ENCODE measurements at regions not wholly inside any gene's neighbourhood (a gene's known extent, or its start where the extent isn't known, plus 50 kb on each side); places are given as distances from the start of the nearest gene placed in this dataset.
"Not testable (repeated sequence)": the region's sequence is repeated elsewhere in the genome, so short reads cannot be mapped to it uniquely, and the experiment has no call there.

DNA sequence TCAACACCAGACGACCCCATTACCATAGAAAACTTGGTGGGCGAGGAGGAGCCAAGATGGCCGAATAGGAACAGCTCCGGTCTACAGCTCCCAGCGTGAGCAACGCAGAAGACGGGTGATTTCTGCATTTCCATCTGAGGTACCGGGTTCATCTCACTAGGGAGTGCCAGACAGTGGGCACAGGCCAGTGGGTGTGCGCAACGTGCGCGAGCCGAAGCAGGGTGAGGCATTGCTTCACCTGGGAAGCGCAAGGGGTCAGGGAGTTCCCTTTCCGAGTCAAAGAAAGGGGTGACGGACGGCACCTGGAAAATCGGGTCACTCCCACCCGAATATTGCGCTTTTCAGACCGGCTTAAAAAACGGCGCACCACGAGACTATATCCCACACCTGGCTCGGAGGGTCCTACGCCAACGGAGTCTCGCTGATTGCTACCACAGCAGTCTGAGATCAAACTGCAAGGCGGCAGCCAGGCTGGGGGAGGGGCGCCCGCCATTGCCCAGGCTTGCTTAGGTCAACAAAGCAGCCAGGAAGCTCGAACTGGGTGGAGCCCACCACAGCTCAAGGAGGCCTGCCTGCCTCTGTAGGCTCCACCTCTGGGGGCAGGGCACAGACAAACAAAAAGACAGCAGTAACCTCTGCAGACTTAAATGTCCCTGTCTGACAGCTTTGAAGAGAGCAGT lies 2000.1 kb upstream of the CELF4 start:
- not testable (repeated sequence) for DNase-seq (ENCODE audit: low read depth, low spot score)

- DNase-seq (ENCODE audit: low read depth, low spot score), result no peak
These were observed 1999.1 kb upstream of the CELF4 start for GRCh38 chr18:39564716-39565115.

- DNase-seq (ENCODE audit: low read depth, low spot score), result no peak
These were observed 1995.5 kb upstream of the CELF4 start for GRCh38 chr18:39561126-39561525.

GRCh38 chr18:39558658-39559057 lies 1993.1 kb upstream of the CELF4 start:
- DNase-seq (ENCODE audit: low read depth, low spot score), result no peak

DNA sequence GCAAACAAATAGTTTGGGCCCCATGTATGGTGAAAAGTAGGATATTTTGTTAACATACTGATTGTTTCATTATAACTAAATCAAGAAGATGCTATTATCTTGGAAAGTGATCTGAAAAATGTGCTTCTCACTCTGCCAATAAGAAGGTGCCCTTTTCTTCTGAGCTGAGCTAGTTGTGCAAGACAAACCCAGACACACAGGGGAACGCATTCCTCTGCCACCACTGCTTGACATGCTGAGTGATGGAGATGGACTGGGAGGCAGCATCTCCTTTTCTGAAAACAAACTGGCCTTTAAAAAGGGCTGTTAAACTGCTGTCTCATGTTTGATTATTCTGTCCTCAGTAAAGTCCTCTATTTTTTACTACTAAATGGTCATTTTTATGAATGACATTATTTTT lies 1989.9 kb upstream of the CELF4 start:
- no peak for DNase-seq (ENCODE audit: low read depth, low spot score)

GRCh38 chr18:39550701-39551100 lies 1985.1 kb upstream of the CELF4 start:
- no peak for DNase-seq (ENCODE audit: low read depth, low spot score)

DNA sequence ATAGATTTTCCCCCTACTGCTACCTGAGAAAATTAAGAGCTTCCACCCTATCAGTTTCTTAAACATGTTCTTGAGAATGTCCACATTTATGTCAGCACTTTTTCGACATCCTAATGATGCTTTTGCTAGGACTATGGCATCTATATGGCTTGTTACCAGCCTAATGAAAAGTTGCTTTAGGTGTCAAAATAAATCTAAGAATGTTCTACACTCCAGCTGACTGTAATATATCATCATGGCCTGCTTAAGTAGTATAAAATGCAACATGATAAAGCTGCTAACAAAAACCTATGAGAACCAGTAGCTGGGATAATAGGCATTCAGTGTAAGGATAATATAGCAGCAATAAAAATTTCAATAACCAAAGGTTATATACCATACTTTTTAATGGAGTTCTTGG lies 1983.5 kb upstream of the CELF4 start:
- no peak for DNase-seq (ENCODE audit: low read depth, low spot score)

DNA sequence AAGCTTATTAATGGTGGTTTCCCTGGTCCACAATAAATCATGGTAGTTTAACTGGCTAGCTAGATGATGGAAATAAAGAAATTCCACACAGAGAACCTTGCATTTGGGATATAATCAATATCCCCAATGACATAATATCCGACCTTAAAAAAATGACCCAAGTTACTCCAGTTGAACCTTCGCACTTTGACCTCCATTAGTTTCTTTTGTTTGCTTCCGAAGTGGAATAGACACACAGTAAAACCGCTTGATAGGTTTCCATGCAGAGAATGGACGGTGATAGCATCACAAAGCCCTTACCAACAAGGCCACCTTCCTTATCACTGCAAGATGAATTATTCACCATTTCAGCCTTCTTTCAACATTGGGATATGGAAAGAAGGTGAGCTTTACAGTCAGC lies 1966.1 kb upstream of the CELF4 start:
- no peak for DNase-seq (ENCODE audit: low read depth, low spot score)

GRCh38 chr18:39529358-39529757 lies 1963.8 kb upstream of the CELF4 start:
- DNase-seq (ENCODE audit: low read depth, low spot score), result no peak

GRCh38 chr18:39527465-39527864 lies 1961.9 kb upstream of the CELF4 start:
- DNase-seq (ENCODE audit: low read depth, low spot score), result no peak

DNA sequence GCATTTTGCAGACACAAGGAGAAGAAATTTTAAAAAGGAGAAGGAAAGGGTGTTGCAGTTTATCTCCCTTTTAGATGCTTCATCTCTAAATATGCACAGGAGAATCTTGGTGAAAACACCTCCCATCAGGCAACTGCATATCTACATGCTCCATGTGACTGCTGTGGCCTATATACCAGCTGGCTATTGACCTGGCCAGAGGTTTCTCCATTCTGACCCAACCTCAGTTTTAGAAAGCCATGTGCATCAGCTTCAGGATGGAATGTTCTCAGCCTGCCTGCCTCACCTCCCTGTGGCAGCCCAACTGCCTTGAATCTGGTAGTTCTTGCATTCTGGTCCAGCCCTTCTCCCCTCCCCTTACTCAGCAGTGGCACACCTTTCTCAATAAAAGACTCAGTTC lies 1958.8 kb upstream of the CELF4 start:
- DNase-seq (ENCODE audit: low read depth, low spot score), result no peak

GRCh38 chr18:39523281-39523680 lies 1957.7 kb upstream of the CELF4 start:
- DNase-seq (ENCODE audit: low read depth, low spot score), result no peak

DNA sequence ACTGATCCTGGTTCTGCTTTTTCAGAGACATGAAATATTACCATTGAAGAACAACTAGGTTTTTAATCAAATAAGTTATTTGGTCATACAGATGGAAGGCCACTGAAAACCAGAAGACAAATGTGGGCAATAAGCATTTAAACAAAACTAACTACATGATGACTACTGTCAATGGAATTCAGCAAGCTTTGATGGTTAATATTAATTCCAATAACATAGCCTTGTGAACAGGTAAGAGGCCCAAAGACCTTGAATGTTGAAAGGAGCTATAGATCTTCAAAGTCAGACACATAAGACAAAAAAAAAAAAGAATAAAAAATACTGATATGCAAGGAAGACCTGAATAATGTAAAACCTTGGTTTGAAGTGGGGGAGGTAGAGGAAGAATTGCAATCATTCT lies 1955.6 kb upstream of the CELF4 start:
- DNase-seq (ENCODE audit: low read depth, low spot score), result no peak

GRCh38 chr18:39519741-39520140 lies 1954.1 kb upstream of the CELF4 start:
- no peak for DNase-seq (ENCODE audit: low read depth, low spot score)

- no peak for DNase-seq (ENCODE audit: low read depth, low spot score)
These were observed 1949.7 kb upstream of the CELF4 start for GRCh38 chr18:39515299-39515698.

GRCh38 chr18:39513186-39513585 lies 1947.6 kb upstream of the CELF4 start:
- DNase-seq (ENCODE audit: low read depth, low spot score), result no peak

DNA sequence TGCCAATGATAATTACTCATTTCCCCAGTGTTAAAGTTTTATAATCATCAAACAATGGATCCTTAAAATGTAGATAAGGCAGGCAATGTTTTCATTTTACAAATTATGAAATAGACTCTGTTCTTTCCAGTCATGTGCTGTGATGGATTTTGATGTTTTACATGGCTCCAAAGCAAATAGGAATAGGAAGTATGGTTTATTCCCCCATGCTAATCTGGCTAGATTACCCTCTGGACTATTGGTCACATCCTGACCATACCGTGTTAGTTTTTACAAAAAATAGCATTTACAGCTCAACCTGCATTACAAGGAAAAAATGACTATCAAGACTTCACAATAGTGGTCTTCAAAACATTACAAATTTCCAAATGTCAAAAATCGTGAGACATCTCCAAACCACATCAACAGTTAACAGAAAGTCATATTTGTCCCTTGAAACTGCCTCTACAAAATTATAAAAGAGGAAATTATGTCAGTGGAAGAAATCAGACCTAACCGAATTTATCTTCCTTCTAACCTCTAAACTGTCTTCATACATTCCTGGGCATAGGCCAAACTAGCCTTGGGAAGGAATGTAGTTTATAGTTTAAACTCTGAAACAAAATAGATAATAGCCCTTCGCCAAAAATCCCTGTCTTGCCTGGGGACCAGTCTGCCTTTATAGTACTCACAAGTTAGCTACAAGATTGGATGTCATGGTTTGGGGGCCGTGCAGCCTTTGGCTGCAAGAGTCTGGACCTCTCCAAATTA lies 1941.2 kb upstream of the CELF4 start:
- no peak for DNase-seq (ENCODE audit: low read depth, low spot score)

- no peak for DNase-seq (ENCODE audit: low read depth, low spot score)
These were observed 1934.7 kb upstream of the CELF4 start for GRCh38 chr18:39500306-39500705.

DNA sequence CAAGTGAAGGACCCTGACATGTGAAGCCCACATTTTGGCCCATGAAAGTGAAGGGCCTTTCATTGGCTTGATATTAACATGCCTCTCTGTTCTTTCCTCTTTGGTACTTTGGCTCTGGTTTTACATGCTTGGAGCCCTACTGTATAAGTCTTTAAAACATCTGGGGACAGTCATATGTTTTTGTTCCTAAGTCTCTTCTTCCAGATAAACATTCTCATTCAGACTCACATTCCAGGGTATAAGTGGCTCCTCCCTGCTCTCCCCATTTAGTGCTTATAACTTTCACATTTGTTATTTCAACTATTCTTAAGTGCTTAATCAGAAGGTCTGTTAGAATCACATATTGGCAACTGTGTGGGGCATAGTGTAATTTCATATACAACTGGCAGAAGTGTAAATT lies 1932.2 kb upstream of the CELF4 start:
- no peak for DNase-seq (ENCODE audit: low read depth, low spot score)

GRCh38 chr18:39496986-39497385 lies 1931.4 kb upstream of the CELF4 start:
- no peak for DNase-seq (ENCODE audit: low read depth, low spot score)

- no peak for DNase-seq (ENCODE audit: low read depth, low spot score)
These were observed 1928.8 kb upstream of the CELF4 start for GRCh38 chr18:39494211-39494896.

DNA sequence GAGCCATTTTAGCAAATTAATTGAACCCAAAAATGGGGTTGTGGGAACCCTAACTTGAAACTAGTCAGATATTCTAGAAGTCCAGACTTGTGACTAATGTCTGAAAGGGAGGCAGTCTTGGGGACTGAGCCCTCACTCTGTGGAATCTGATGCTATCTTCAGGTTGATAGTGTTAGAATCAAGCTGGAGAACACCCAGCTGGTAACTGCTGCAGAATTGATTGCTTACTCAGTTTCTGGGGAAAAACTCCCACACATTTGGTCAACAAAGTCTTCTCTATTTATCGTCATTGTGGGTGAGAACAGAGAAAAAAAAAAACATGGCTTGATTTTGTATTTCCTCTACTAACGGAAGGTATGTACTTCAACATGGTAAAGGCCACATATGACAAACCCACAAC lies 1925.8 kb upstream of the CELF4 start:
- no peak for DNase-seq (ENCODE audit: low read depth, low spot score)

GRCh38 chr18:39489431-39489830 lies 1923.8 kb upstream of the CELF4 start:
- DNase-seq (ENCODE audit: low read depth, low spot score), result no peak
